Tibial artery (tissue), 4 donors: ENCODE measurements at regions not wholly inside any gene's neighbourhood (a gene's known extent, or its start where the extent isn't known, plus 50 kb on each side); places are given as distances from the start of the nearest gene placed in this dataset.
"Not testable (repeated sequence)": the region's sequence is repeated elsewhere in the genome, so short reads cannot be mapped to it uniquely, and the experiment has no call there.

ENCODE experiments used
- DNase-seq, 2 donors: peaks; one replicate each; pipeline ENCODE4 v3.0.0-alpha.2; 2019
- H3K27ac ChIP-seq, 2 donors: fragments of 200-600 bp; sonication (generic) in 1 of 2; 1 replicate in 1 of 2; 2 replicates in 1 of 2; pipeline ENCODE4 v1.5.1; 2018 to 2019; ENCODE audit warnings: mild to moderate bottlenecking in 1 of 2
- H3K27me3 ChIP-seq, 2 donors: fragments of 200-600 bp; sonication (generic) in 1 of 2; one replicate each; pipeline versions ENCODE4 v1.5.1 to v1.6.0; 2016 to 2019
- H3K36me3 ChIP-seq, 3 donors: fragments of 200-600 bp; sonication (generic) in 2 of 3; one replicate each; pipeline ENCODE4 v1.5.1; 2016 to 2019; ENCODE audit warnings: mild to moderate bottlenecking in 2 of 3
- H3K4me1 ChIP-seq, 4 donors: fragments of 200-600 bp; sonication (generic) in 2 of 4; 1 replicate in 3 of 4; 2 replicates in 1 of 4; pipeline ENCODE4 v1.5.1; 2016 to 2019
- H3K4me3 ChIP-seq, 2 donors: fragments of 200-600 bp; sonication (generic) in 1 of 2; 1 replicate in 1 of 2; 2 replicates in 1 of 2; pipeline ENCODE4 v1.5.1; 2018 to 2019; ENCODE audit warnings: mild to moderate bottlenecking in 2 of 2
- H3K9me3 ChIP-seq, 3 donors: fragments of 200-600 bp; sonication (generic) in 1 of 3; one replicate each; pipeline ENCODE4 v1.5.1; 2016 to 2019
- CTCF ChIP-seq, 2 experiments: fragments of 200-600 bp in 1 of 2; fragments of 450-650 bp in 1 of 2; IDR thresholded peaks; one replicate each; pipeline ENCODE4 v1.5.1; 2017 to 2019; ENCODE audit warnings: antibody characterized with exemption in 2 of 2, mild to moderate bottlenecking in 1 of 2, moderate library complexity in 1 of 2
- intact Hi-C: fragments of 100-400 bp; cut with DNase I; formaldehyde crosslinking; loops from one replicate; pipeline ENCODE4 v1.15.0; 2023; ENCODE audit warnings: low total_unique reads

- no peak overlapping the region for H3K27ac ChIP-seq
- H3K36me3 ChIP-seq, result no peaks in the 10 kb centered on the region
- no peak for DNase-seq
- peaks cover 0 to 13% of the 10 kb centered on the region in 2 donors for H3K27me3 ChIP-seq
- intact Hi-C loops, result no loop called here
- no peak overlapping the region for H3K4me3 ChIP-seq
- no peak for TF ChIP-seq CTCF (IDR thresholded peaks at IDR 0.05)
- H3K4me1 ChIP-seq, result no peaks in the 10 kb centered on the region
- no peaks in the 10 kb centered on the region for H3K9me3 ChIP-seq
These were observed 158.2 kb downstream of the BMP7 start for GRCh38 chr20:57108218-57108617.

- Histone ChIP-seq H3K27me3 (peaks cover 0 to 13% of the 10 kb centered on the region in 2 donors), H3K36me3 (no peaks in the 10 kb centered on the region), H3K27ac (no peak overlapping the region), H3K4me3 (no peak overlapping the region), H3K9me3 (no peaks in the 10 kb centered on the region), H3K4me1 (no peaks in the 10 kb centered on the region)
- DNase-seq, result no peak
- TF ChIP-seq CTCF (IDR thresholded peaks at IDR 0.05), result no peak
- intact Hi-C loops, result no loop called here
These were observed 157.5 kb downstream of the BMP7 start for GRCh38 chr20:57108742-57109570.

GRCh38 chr20:57109571-57109953 is 156.9 kb downstream of the BMP7 start:
- TF ChIP-seq CTCF (IDR thresholded peaks at IDR 0.05), result no peak
- H3K9me3 ChIP-seq, result no peaks in the 10 kb centered on the region
- intact Hi-C loops, result no loop called here
- no peaks in the 10 kb centered on the region for H3K4me1 ChIP-seq
- no peak for DNase-seq
- no peaks in the 10 kb centered on the region for H3K36me3 ChIP-seq
- peaks cover 0 to 13% of the 10 kb centered on the region in 2 donors for H3K27me3 ChIP-seq
- no peak overlapping the region for H3K27ac ChIP-seq
- H3K4me3 ChIP-seq, result no peak overlapping the region

- H3K4me1 ChIP-seq, H3K36me3 ChIP-seq, H3K9me3 ChIP-seq, intact Hi-C loops, H3K27ac ChIP-seq, H3K4me3 ChIP-seq, DNase-seq: not testable (repeated sequence)
- peaks cover 0 to 13% of the 10 kb centered on the region in 2 donors for H3K27me3 ChIP-seq
These were observed 156.1 kb downstream of the BMP7 start for GRCh38 chr20:57110121-57111027.

- H3K4me1 ChIP-seq, result no peaks in the 10 kb centered on the region
- intact Hi-C loops, result no loop called here
- DNase-seq, result no peak
- H3K36me3 ChIP-seq, result no peaks in the 10 kb centered on the region
- H3K4me3 ChIP-seq, result no peak overlapping the region
- no peak overlapping the region for H3K27ac ChIP-seq
- H3K9me3 ChIP-seq, result no peaks in the 10 kb centered on the region
- no peak for TF ChIP-seq CTCF (IDR thresholded peaks at IDR 0.05)
- peaks cover 0 to 7% of the 10 kb centered on the region in 2 donors for H3K27me3 ChIP-seq
These were observed 155.4 kb downstream of the BMP7 start for GRCh38 chr20:57111028-57111373.

- peaks cover 0 to 2% of the 10 kb centered on the region in 2 donors for H3K27me3 ChIP-seq
- intact Hi-C loops, result no loop called here
- DNase-seq, result no peak
- no peak overlapping the region for H3K4me3 ChIP-seq
- no peaks in the 10 kb centered on the region for H3K36me3 ChIP-seq
- TF ChIP-seq CTCF (IDR thresholded peaks at IDR 0.05), result no peak
- no peaks in the 10 kb centered on the region for H3K4me1 ChIP-seq
- no peaks in the 10 kb centered on the region for H3K9me3 ChIP-seq
- no peak overlapping the region for H3K27ac ChIP-seq
These were observed 154.0 kb downstream of the BMP7 start for GRCh38 chr20:57112448-57112847.
